Vagina (tissue), 2 donors: ENCODE measurements at regions not wholly inside any gene's neighbourhood (a gene's known extent, or its start where the extent isn't known, plus 50 kb on each side); places are given as distances from the start of the nearest gene placed in this dataset.

Experiments
- DNase-seq, 2 donors: peaks; one replicate each; pipeline ENCODE4 v3.0.0-alpha.2; 2017; ENCODE audit errors: extremely low spot score in 2 of 2
- H3K27ac ChIP-seq: fragments of 200-600 bp; sonication (generic); one replicate; pipeline ENCODE4 v1.5.1; 2019
- H3K27me3 ChIP-seq: fragments of 200-600 bp; sonication (generic); one replicate; pipeline ENCODE4 v1.5.1; 2019
- H3K36me3 ChIP-seq, 2 donors: fragments of 200-600 bp; sonication (generic); one replicate each; pipeline ENCODE4 v1.5.1; 2017 to 2019
- H3K4me1 ChIP-seq: fragments of 200-600 bp; sonication (generic); one replicate; pipeline ENCODE4 v1.5.1; 2019
- H3K4me3 ChIP-seq, 2 donors: fragments of 200-600 bp; sonication (generic); 1 replicate in 1 of 2; 2 replicates in 1 of 2; pipeline ENCODE4 v1.5.1; 2016 to 2019
- H3K9me3 ChIP-seq: fragments of 200-600 bp; sonication (generic); one replicate; pipeline ENCODE4 v1.5.1; 2019
- POLR2A ChIP-seq, 2 donors: fragments of 450-650 bp; IDR thresholded peaks; one replicate each; pipeline ENCODE4 v1.6.1; 2017; ENCODE audit warnings: antibody characterized with exemption in 2 of 2, mild to moderate bottlenecking in 2 of 2, moderate library complexity in 2 of 2
- POLR2AphosphoS5 ChIP-seq, 2 donors: sonication (generic); formaldehyde crosslinking; IDR thresholded peaks; one replicate each; pipeline ENCODE4 v1.9.0; 2017; ENCODE audit warnings: antibody characterized with exemption in 2 of 2, mild to moderate bottlenecking in 2 of 2, low read depth in 1 of 2; ENCODE audit not compliant: insufficient read depth in 1 of 2
- intact Hi-C: fragments of 100-400 bp; cut with DNase I; formaldehyde crosslinking; loops from one replicate; pipeline ENCODE4 v1.15.1; 2023
- TF ChIP-seq, protein P1 (sequence below), 3 experiments: fragments of 450-650 bp in 2 of 3; fragments of 200-600 bp in 1 of 3; sonication (generic) in 1 of 3; IDR thresholded peaks; one replicate each; pipeline ENCODE4 v1.5.1; 2017 to 2019; ENCODE audit warnings: antibody characterized with exemption in 3 of 3, mild to moderate bottlenecking in 2 of 3, moderate library complexity in 2 of 3

- intact Hi-C loops: no loop called here
- Histone ChIP-seq H3K9me3 (no peaks in the 10 kb centered on the region), H3K27me3 (no peaks in the 10 kb centered on the region), H3K27ac (no peak overlapping the region), H3K4me3 (no peak overlapping the region), H3K36me3 (no peaks in the 10 kb centered on the region), H3K4me1 (no peaks in the 10 kb centered on the region)
- TF ChIP-seq, protein P1, sequence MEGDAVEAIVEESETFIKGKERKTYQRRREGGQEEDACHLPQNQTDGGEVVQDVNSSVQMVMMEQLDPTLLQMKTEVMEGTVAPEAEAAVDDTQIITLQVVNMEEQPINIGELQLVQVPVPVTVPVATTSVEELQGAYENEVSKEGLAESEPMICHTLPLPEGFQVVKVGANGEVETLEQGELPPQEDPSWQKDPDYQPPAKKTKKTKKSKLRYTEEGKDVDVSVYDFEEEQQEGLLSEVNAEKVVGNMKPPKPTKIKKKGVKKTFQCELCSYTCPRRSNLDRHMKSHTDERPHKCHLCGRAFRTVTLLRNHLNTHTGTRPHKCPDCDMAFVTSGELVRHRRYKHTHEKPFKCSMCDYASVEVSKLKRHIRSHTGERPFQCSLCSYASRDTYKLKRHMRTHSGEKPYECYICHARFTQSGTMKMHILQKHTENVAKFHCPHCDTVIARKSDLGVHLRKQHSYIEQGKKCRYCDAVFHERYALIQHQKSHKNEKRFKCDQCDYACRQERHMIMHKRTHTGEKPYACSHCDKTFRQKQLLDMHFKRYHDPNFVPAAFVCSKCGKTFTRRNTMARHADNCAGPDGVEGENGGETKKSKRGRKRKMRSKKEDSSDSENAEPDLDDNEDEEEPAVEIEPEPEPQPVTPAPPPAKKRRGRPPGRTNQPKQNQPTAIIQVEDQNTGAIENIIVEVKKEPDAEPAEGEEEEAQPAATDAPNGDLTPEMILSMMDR (IDR thresholded peaks at IDR 0.05): no peak
- TF ChIP-seq POLR2AphosphoS5 (IDR thresholded peaks at IDR 0.05; ENCODE audit: insufficient read depth in 1 of 2, low read depth in 1 of 2) (no peak), POLR2A (IDR thresholded peaks at IDR 0.05) (no peak)
- peak in 1 of 2 donors; percentile 64 for DNase-seq
Observed at GRCh38 chr1:181351740-181352139, 131.6 kb upstream of the CACNA1E start.

- Histone ChIP-seq H3K4me3 (no peak overlapping the region), H3K9me3 (no peaks in the 10 kb centered on the region), H3K27ac (no peak overlapping the region), H3K27me3 (no peaks in the 10 kb centered on the region), H3K4me1 (no peaks in the 10 kb centered on the region), H3K36me3 (no peaks in the 10 kb centered on the region)
- intact Hi-C loops: no loop called here
- TF ChIP-seq POLR2AphosphoS5 (IDR thresholded peaks at IDR 0.05; ENCODE audit: insufficient read depth in 1 of 2, low read depth in 1 of 2) (no peak), POLR2A (IDR thresholded peaks at IDR 0.05) (no peak)
- TF ChIP-seq, protein P1 (IDR thresholded peaks at IDR 0.05): no peak
- DNase-seq: peak; percentile 72 to 84
Observed at GRCh38 chr1:181352695-181353094, 130.6 kb upstream of the CACNA1E start.

DNA sequence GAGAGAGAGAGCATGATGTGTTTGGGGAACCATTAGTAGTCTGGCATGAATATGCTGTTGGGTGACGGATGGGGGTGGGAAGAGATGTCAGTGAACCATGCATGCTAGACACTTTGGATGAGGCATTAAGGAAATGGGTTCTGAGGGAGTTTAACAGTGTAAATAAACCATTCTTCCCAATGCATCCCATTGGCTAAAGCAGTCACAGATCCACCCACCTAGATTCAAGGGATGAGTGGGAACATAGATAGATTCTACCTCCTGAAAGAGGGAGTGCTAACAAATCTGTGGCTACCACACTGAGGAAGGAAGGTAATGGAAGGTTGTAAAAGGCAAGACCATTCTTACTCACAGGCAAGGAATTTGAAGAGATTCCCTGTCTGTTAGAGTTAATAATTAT is 129.8 kb upstream of the CACNA1E start:
- Histone ChIP-seq H3K27ac (no peak overlapping the region), H3K36me3 (no peaks in the 10 kb centered on the region), H3K4me3 (no peak overlapping the region), H3K4me1 (no peaks in the 10 kb centered on the region), H3K9me3 (no peaks in the 10 kb centered on the region), H3K27me3 (no peaks in the 10 kb centered on the region)
- DNase-seq: peak in 1 of 2 donors; percentile 32
- intact Hi-C loops: no loop called here
- TF ChIP-seq, protein P1 (IDR thresholded peaks at IDR 0.05): no peak
- TF ChIP-seq POLR2AphosphoS5 (IDR thresholded peaks at IDR 0.05; ENCODE audit: insufficient read depth in 1 of 2, low read depth in 1 of 2): no peak
- no peak for TF ChIP-seq POLR2A (IDR thresholded peaks at IDR 0.05)

DNA sequence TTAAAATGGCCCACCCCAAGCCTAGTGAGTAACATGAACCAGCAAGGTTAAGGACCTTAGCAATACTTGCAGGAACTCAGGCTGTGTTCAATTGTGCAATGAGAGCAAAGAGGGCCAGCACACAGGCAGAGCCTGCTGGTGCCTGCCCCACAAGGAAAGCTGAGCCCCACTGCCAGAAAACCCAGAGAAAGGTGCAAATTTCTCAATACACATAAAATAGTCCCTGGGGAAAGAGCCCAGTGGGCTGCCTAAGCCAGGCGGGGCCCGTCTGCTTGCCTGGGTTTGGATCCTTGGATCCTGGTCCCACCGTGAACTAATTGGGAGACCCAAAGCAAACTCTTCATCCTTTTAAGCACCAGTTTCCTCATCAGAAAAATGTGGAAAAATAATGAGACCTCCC is 128.5 kb upstream of the CACNA1E start:
- Histone ChIP-seq H3K4me1 (no peaks in the 10 kb centered on the region), H3K4me3 (no peak overlapping the region), H3K27ac (no peak overlapping the region), H3K9me3 (no peaks in the 10 kb centered on the region), H3K27me3 (no peaks in the 10 kb centered on the region), H3K36me3 (no peaks in the 10 kb centered on the region)
- intact Hi-C loops: no loop called here
- peak; percentile 40 to 72 for DNase-seq
- TF ChIP-seq, protein P1 (IDR thresholded peaks at IDR 0.05): no peak
- no peak for TF ChIP-seq POLR2AphosphoS5 (IDR thresholded peaks at IDR 0.05; ENCODE audit: insufficient read depth in 1 of 2, low read depth in 1 of 2)
- no peak for TF ChIP-seq POLR2A (IDR thresholded peaks at IDR 0.05)

- TF ChIP-seq, protein P1 (IDR thresholded peaks at IDR 0.05): no peak
- TF ChIP-seq POLR2A (IDR thresholded peaks at IDR 0.05): no peak
- TF ChIP-seq POLR2AphosphoS5 (IDR thresholded peaks at IDR 0.05; ENCODE audit: insufficient read depth in 1 of 2, low read depth in 1 of 2): no peak
- DNase-seq: peak in 1 of 2 donors; percentile 74
- H3K27ac ChIP-seq: no peak overlapping the region
- intact Hi-C loops: no loop called here
- no peaks in the 10 kb centered on the region for H3K36me3 ChIP-seq
- no peaks in the 10 kb centered on the region for H3K4me1 ChIP-seq
- no peaks in the 10 kb centered on the region for H3K9me3 ChIP-seq
- H3K27me3 ChIP-seq: no peaks in the 10 kb centered on the region
- H3K4me3 ChIP-seq: no peak overlapping the region
Observed at GRCh38 chr1:181356505-181357340, 126.6 kb upstream of the CACNA1E start.
